MCF 10A (cell line): ENCODE measurements at regions not wholly inside any gene's neighbourhood (a gene's known extent, or its start where the extent isn't known, plus 50 kb on each side); places are given as distances from the start of the nearest gene placed in this dataset.

Experiments
- BruUV-seq: library from RNA; stranded (reverse); fragments of 400-500 nt; replicated peaks from 2 replicates; lab custom pipeline; 2021; lab: Mats Ljungman, UMichigan
- CTCF ChIA-PET: fragments of 300-600 bp; sonication (Branson Sonifier 250); formaldehyde crosslinking; extraction: SDS; loops from one replicate; lab custom pipeline; 2021; ENCODE audit warnings: antibody characterized with exemption, inconsistent platforms; lab: Yijun Ruan, JAX
- POLR2A ChIA-PET: fragments of 300-600, 350-650 bp; sonication (Branson Sonifier 250); formaldehyde crosslinking; extraction: SDS; loops from one replicate; lab custom pipeline; 2020; ENCODE audit warnings: antibody characterized with exemption, inconsistent platforms; lab: Yijun Ruan, JAX
- DNase-seq: peaks from one replicate; pipeline ENCODE4 v3.0.0-alpha.2; 2018; ENCODE audit not compliant: unreplicated experiment
- H3K27ac Mint-ChIP-seq: one replicate; pipeline ENCODE4 v1.8.0; 2022; ENCODE audit warnings: mild to moderate bottlenecking, low read depth, mixed read lengths; ENCODE audit not compliant: unreplicated experiment
- H3K27me3 Mint-ChIP-seq: one replicate; pipeline ENCODE4 v1.8.0; 2022; ENCODE audit warnings: mixed read lengths; ENCODE audit not compliant: insufficient read depth, unreplicated experiment
- H3K36me3 Mint-ChIP-seq: one replicate; pipeline ENCODE4 v1.8.0; 2022; ENCODE audit warnings: mild to moderate bottlenecking, moderate library complexity, mixed read lengths; ENCODE audit not compliant: insufficient read depth, unreplicated experiment
- H3K4me1 Mint-ChIP-seq: one replicate; pipeline ENCODE4 v1.8.0; 2022; ENCODE audit warnings: mixed read lengths; ENCODE audit not compliant: insufficient read depth, unreplicated experiment
- H3K4me3 Mint-ChIP-seq: one replicate; pipeline ENCODE4 v1.8.0; 2022; ENCODE audit warnings: mild to moderate bottlenecking, moderate library complexity, mixed read lengths; ENCODE audit not compliant: unreplicated experiment
- H3K9me3 Mint-ChIP-seq: one replicate; pipeline ENCODE4 v1.8.0; 2022; ENCODE audit warnings: mixed read lengths; ENCODE audit not compliant: unreplicated experiment
- intact Hi-C: fragments of 100-400 bp; cut with micrococcal nuclease; formaldehyde crosslinking; loops from 2 replicates; pipeline ENCODE4 v1.14.1; 2022
- TF ChIP-seq, protein P1 (sequence below): fragments of 200-600 bp; IDR thresholded peaks from one replicate; pipeline ENCODE4 v1.8.0; 2022; ENCODE audit warnings: antibody characterized with exemption, mild to moderate bottlenecking; ENCODE audit not compliant: unreplicated experiment

DNA sequence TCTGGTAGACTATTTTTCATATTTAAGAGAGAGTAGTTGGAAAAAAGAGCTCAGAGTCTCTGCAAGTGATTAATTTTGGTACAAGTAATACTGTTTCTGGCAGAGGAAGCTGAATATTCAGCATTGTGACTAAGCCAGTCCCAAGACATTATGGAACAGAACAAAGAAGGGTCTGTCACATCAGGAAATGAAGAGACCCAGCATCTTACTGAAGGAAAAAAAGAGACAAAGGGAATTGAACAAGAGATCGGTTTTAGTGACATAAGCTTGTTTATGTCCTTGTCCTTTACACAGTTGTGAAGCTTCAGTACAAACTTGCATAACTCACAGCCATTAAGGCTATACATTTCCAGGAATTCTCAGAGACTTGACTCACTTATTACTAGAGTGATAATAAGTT is 568.5 kb upstream of the SLC8A1 start:
- Mint-ChIP-seq H3K4me1 (no peaks in the 10 kb centered on the region), H3K4me3 (no peak overlapping the region), H3K27ac (no peak overlapping the region), H3K9me3 (no peaks in the 10 kb centered on the region), H3K36me3 (no peaks in the 10 kb centered on the region), H3K27me3 (peaks cover 70% of the 10 kb centered on the region)
- ChIA-PET POLR2A (no interaction called here), CTCF (interaction anchor here (0.5 kb wide), 1 partner anchor 1298 kb away, joined by 3 read pairs; no protein-coding TSS in a partner anchor)
- no peak for DNase-seq
- intact Hi-C loops: no loop called here
- BruUV-seq: no TSS peak
- TF ChIP-seq, protein P1, sequence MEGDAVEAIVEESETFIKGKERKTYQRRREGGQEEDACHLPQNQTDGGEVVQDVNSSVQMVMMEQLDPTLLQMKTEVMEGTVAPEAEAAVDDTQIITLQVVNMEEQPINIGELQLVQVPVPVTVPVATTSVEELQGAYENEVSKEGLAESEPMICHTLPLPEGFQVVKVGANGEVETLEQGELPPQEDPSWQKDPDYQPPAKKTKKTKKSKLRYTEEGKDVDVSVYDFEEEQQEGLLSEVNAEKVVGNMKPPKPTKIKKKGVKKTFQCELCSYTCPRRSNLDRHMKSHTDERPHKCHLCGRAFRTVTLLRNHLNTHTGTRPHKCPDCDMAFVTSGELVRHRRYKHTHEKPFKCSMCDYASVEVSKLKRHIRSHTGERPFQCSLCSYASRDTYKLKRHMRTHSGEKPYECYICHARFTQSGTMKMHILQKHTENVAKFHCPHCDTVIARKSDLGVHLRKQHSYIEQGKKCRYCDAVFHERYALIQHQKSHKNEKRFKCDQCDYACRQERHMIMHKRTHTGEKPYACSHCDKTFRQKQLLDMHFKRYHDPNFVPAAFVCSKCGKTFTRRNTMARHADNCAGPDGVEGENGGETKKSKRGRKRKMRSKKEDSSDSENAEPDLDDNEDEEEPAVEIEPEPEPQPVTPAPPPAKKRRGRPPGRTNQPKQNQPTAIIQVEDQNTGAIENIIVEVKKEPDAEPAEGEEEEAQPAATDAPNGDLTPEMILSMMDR: no peak

- Mint-ChIP-seq H3K36me3 (no peaks in the 10 kb centered on the region), H3K27ac (no peak overlapping the region), H3K4me3 (no peak overlapping the region), H3K9me3 (no peaks in the 10 kb centered on the region), H3K27me3 (peaks cover 36% of the 10 kb centered on the region), H3K4me1 (no peaks in the 10 kb centered on the region)
- POLR2A ChIA-PET: no interaction called here
- intact Hi-C loops: no loop called here
- TF ChIP-seq, protein P1: no peak
- CTCF ChIA-PET: no interaction called here
- no peak for DNase-seq
- BruUV-seq: no TSS peak
Measured at GRCh38 chr2:41024816-41025215, 572.9 kb upstream of the SLC8A1 start.

DNA sequence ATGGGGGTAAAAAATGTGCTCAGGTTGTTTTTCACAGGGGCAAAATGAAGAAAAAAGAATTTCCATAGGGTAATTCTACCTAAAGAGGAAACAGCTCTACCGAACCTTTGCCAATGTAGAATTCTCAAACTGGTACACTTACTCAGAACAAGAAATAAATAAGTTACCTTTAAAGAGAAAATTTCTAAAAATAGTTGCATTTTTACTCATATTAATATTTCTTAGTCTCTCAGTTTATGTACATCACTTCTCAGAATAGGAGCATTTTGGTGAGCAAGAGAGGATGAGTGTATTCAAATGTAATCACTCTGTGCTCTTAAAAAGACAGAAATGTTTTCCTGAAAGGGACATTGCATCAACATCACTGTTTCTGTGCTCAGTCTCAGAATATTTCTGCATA is 574.7 kb upstream of the SLC8A1 start:
- Mint-ChIP-seq H3K9me3 (no peaks in the 10 kb centered on the region), H3K4me1 (no peaks in the 10 kb centered on the region), H3K27ac (no peak overlapping the region), H3K4me3 (no peak overlapping the region), H3K36me3 (no peaks in the 10 kb centered on the region), H3K27me3 (peaks cover 47% of the 10 kb centered on the region)
- BruUV-seq: no TSS peak
- ChIA-PET CTCF (interaction anchor here (0.7 to 0.8 kb wide), 3 partner anchors 37 to 384 kb away, joined by 3 to 4 read pairs (median 4); no protein-coding TSS in a partner anchor), POLR2A (no interaction called here)
- intact Hi-C loops: no loop called here
- TF ChIP-seq, protein P1: no peak
- DNase-seq: no peak

DNA sequence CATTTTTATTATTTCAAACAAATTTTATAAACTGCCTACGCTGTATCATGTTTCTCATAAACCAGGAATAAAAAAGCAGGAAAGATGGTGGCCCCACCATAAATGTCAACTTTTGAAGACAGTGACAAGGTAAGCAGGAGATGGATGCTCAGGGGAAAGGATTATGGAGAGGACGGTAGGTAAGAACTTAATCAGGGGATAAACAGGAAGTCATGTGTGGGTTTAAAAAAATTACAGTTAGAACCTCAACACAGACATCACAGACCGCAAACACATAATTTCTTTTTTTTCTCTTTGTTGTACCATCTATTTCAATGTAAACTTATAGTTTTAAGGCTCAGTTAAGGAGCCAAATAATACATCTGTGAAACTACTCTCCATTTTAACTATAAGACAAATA is 575.2 kb upstream of the SLC8A1 start:
- CTCF ChIA-PET: interaction anchor here (0.8 kb wide), 1 partner anchor 241 kb away, joined by 4 read pairs; no protein-coding TSS in a partner anchor
- no peaks in the 10 kb centered on the region for H3K9me3 Mint-ChIP-seq
- no peak for DNase-seq
- no peaks in the 10 kb centered on the region for H3K4me1 Mint-ChIP-seq
- TF ChIP-seq, protein P1: no peak
- POLR2A ChIA-PET: no interaction called here
- no peak overlapping the region for H3K4me3 Mint-ChIP-seq
- H3K27me3 Mint-ChIP-seq: peaks cover 42% of the 10 kb centered on the region
- no TSS peak for BruUV-seq
- no peak overlapping the region for H3K27ac Mint-ChIP-seq
- H3K36me3 Mint-ChIP-seq: no peaks in the 10 kb centered on the region
- intact Hi-C loops: no loop called here
